Endothelial cell (in vitro differentiated cells): ENCODE measurements at regions not wholly inside any gene's neighbourhood (a gene's known extent, or its start where the extent isn't known, plus 50 kb on each side); places are given as distances from the start of the nearest gene placed in this dataset.
"Not testable (repeated sequence)": the region's sequence is repeated elsewhere in the genome, so short reads cannot be mapped to it uniquely, and the experiment has no call there.

Experiments
- DNase-seq: peaks from one replicate; pipeline ENCODE4 v3.0.0; 2021; ENCODE audit warnings: low spot score
- H3K27ac Mint-ChIP-seq: one replicate; pipeline ENCODE4 v1.8.0; 2021; ENCODE audit warnings: mixed read lengths, inconsistent platforms; ENCODE audit not compliant: unreplicated experiment
- H3K27me3 Mint-ChIP-seq: one replicate; pipeline ENCODE4 v1.8.0; 2021; ENCODE audit warnings: mild to moderate bottlenecking, moderate library complexity, mixed read lengths, inconsistent platforms; ENCODE audit not compliant: unreplicated experiment
- H3K36me3 Mint-ChIP-seq: one replicate; pipeline ENCODE4 v1.8.0; 2021; ENCODE audit warnings: mild to moderate bottlenecking, low read depth, mixed read lengths, inconsistent platforms; ENCODE audit not compliant: unreplicated experiment
- H3K4me1 Mint-ChIP-seq: one replicate; pipeline ENCODE4 v1.8.0; 2021; ENCODE audit warnings: mild to moderate bottlenecking, mixed read lengths, inconsistent platforms; ENCODE audit not compliant: unreplicated experiment
- H3K4me3 Mint-ChIP-seq: one replicate; pipeline ENCODE4 v1.8.0; 2021; ENCODE audit warnings: mild to moderate bottlenecking, mixed read lengths, inconsistent platforms; ENCODE audit not compliant: unreplicated experiment
- H3K9me3 Mint-ChIP-seq: one replicate; pipeline ENCODE4 v1.8.0; 2021; ENCODE audit warnings: mixed read lengths, inconsistent platforms; ENCODE audit not compliant: unreplicated experiment
- CTCF ChIP-seq: fragments of 200-600 bp; sonication (generic); IDR thresholded peaks from one replicate; pipeline ENCODE4 v1.5.0; 2021; ENCODE audit warnings: antibody characterized with exemption; ENCODE audit not compliant: unreplicated experiment

- Mint-ChIP-seq H3K36me3 (no peaks in the 10 kb centered on the region), H3K4me1 (no peaks in the 10 kb centered on the region), H3K27me3 (no peaks in the 10 kb centered on the region), H3K27ac (no peak overlapping the region), H3K9me3 (no peaks in the 10 kb centered on the region), H3K4me3 (no peak overlapping the region)
- no peak for TF ChIP-seq CTCF
- no peak for DNase-seq
Observed at GRCh38 chr9:31745886-31746285, 638.6 kb upstream of the ACO1 start.

- H3K4me1 Mint-ChIP-seq = peaks cover 6% of the 10 kb centered on the region
- H3K36me3 Mint-ChIP-seq = no peaks in the 10 kb centered on the region
- TF ChIP-seq CTCF = no peak
- H3K27me3 Mint-ChIP-seq = no peaks in the 10 kb centered on the region
- no peaks in the 10 kb centered on the region for H3K9me3 Mint-ChIP-seq
- no peak overlapping the region for H3K27ac Mint-ChIP-seq
- no peak for DNase-seq
- no peak overlapping the region for H3K4me3 Mint-ChIP-seq
Observed at GRCh38 chr9:31753756-31754155, 630.7 kb upstream of the ACO1 start.

- DNase-seq = no peak
- Mint-ChIP-seq H3K36me3 (no peaks in the 10 kb centered on the region), H3K4me1 (peaks cover 6% of the 10 kb centered on the region), H3K27me3 (no peaks in the 10 kb centered on the region), H3K9me3 (peaks cover 10% of the 10 kb centered on the region), H3K4me3 (no peak overlapping the region), H3K27ac (no peak overlapping the region)
- no peak for TF ChIP-seq CTCF
Observed at GRCh38 chr9:31759703-31760102, 624.7 kb upstream of the ACO1 start.

DNA sequence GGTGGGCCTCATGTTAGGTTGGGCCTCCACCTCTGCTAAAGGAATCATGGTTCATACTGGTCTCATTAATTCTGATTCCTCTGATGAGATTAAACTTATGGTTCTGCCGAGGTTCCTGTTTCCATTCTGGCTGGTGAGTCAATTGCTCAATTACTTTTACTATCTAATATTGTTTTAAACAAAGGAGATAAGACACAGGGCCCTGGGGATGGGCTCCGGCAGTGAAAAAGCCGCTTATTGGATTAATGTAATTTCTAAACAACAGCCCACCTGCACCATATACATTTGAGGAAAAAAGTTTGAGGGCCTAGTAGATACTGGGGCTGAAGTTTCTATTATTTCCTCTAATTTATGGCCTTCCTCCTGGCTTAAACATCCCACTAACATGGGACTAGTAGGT, 610.4 kb upstream of the ACO1 start:
- H3K27me3 Mint-ChIP-seq, H3K4me3 Mint-ChIP-seq, H3K27ac Mint-ChIP-seq, DNase-seq, H3K4me1 Mint-ChIP-seq: not testable (repeated sequence)
- H3K9me3 Mint-ChIP-seq = peaks cover 30% of the 10 kb centered on the region
- peaks cover 18% of the 10 kb centered on the region for H3K36me3 Mint-ChIP-seq

- Mint-ChIP-seq H3K27me3 (peaks cover 2% of the 10 kb centered on the region), H3K36me3 (peaks cover 18% of the 10 kb centered on the region), H3K9me3 (peaks cover 30% of the 10 kb centered on the region), H3K4me1 (no peaks in the 10 kb centered on the region), H3K27ac (no peak overlapping the region), H3K4me3 (no peak overlapping the region)
- DNase-seq = no peak
- no peak for TF ChIP-seq CTCF
Observed at GRCh38 chr9:31774571-31774970, 609.9 kb upstream of the ACO1 start.

- H3K4me1 Mint-ChIP-seq = no peaks in the 10 kb centered on the region
- no peak overlapping the region for H3K4me3 Mint-ChIP-seq
- H3K36me3 Mint-ChIP-seq = peaks cover 31% of the 10 kb centered on the region
- H3K9me3 Mint-ChIP-seq = peaks cover 34% of the 10 kb centered on the region
- DNase-seq = no peak
- peaks cover 2% of the 10 kb centered on the region for H3K27me3 Mint-ChIP-seq
- TF ChIP-seq CTCF = no peak
- no peak overlapping the region for H3K27ac Mint-ChIP-seq
Observed at GRCh38 chr9:31776471-31776870, 608.0 kb upstream of the ACO1 start.
